ENCODE measurements at regions not wholly inside any gene's neighbourhood (a gene's known extent, or its start where the extent isn't known, plus 50 kb on each side); places are given as distances from the start of the nearest gene placed in this dataset.

DNA sequence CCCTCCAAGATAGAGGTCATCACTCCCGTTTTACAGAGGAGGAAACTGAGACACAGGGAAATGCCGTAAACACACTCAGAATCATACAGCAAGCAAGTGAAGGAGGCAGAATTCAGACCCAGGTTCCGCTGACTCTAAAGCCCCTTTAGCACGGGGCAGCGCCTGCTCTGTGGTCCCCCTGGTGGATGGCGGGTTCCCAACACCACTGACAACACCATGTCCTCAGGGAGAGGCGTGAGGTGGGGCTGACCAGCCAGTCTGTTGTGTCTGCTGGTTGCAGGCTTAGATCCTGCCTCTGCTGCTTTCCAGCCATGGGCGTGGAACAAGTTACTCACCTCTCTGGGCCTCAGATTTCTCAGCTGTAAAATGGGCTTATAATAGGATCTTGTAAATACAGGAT lies 617.3 kb downstream of the MATN1 start:
- TF ChIP-seq, protein P1, sequence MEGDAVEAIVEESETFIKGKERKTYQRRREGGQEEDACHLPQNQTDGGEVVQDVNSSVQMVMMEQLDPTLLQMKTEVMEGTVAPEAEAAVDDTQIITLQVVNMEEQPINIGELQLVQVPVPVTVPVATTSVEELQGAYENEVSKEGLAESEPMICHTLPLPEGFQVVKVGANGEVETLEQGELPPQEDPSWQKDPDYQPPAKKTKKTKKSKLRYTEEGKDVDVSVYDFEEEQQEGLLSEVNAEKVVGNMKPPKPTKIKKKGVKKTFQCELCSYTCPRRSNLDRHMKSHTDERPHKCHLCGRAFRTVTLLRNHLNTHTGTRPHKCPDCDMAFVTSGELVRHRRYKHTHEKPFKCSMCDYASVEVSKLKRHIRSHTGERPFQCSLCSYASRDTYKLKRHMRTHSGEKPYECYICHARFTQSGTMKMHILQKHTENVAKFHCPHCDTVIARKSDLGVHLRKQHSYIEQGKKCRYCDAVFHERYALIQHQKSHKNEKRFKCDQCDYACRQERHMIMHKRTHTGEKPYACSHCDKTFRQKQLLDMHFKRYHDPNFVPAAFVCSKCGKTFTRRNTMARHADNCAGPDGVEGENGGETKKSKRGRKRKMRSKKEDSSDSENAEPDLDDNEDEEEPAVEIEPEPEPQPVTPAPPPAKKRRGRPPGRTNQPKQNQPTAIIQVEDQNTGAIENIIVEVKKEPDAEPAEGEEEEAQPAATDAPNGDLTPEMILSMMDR (IDR thresholded peaks at IDR 0.05), result peak in 3 of 5 experiments; percentile 11 to 27 (median 27)
- no peak for TF ChIP-seq POLR2A (IDR thresholded peaks at IDR 0.05)
- TF ChIP-seq EP300 (IDR thresholded peaks at IDR 0.05), result no peak
